GM19372 (cell line): ENCODE measurements at regions not wholly inside any gene's neighbourhood (a gene's known extent, or its start where the extent isn't known, plus 50 kb on each side); places are given as distances from the start of the nearest gene placed in this dataset.

Experiments
- ATAC-seq: cut with Tn5 transposase; IDR thresholded peaks from one replicate; pipeline ENCODE4 v1.9.1; 2021; ENCODE audit warnings: mild to moderate bottlenecking, low read depth, moderate library complexity; ENCODE audit not compliant: unreplicated experiment

DNA sequence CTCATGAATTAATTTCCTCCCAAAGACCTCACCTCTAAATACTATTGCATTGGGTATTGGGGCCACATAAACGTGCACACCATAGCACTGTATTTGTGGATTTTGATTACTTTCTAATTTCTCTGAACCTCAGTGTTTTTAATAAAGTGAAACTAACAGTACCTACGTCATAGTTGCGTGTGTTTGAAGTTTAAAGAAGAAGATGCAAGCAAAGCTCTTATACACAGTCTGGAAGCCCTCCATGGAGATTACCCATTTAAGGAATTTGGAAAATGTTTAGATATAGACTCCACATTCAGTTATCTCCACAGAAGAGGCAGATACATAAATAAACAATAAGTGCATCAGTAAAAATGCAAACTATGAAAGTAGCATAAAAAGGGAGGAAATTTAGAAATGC lies 581.1 kb upstream of the GBE1 start:
- ATAC-seq: no peak

DNA sequence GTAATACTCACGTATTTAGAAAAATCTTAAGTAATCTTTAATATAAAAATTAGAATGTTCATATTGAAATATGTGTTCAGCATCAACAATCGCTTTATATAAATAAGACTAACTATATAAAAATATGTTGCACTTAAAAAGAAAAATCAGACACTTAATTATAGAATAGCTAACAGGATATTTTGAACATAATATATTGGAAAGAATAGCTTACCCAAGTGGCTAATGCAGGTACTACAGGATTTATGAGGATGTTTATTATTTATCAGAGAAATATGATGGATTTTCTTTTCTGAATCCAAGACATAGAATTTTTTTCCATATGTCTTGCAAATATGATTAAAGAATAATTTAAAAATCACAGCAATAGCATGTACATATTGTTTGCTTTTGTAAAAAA lies 567.9 kb upstream of the GBE1 start:
- no peak for ATAC-seq

DNA sequence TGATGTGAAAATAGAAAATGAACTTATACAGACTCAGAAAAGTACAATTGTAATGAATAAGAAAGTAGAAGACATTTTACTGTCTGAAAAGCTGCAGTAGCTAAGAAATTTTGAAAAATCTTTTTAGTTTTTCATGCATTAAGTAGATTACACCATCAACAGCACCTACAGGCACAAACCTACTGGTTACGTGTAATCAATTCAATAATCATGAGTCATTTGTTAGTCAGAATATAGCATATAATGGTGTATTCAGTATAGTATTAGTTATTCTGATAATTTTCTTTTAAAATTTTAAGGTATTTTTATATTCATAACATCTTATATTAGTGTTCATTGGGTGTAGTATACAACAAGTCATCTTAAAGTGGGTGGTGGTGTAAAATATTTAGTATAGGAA lies 550.5 kb upstream of the GBE1 start:
- no peak for ATAC-seq

DNA sequence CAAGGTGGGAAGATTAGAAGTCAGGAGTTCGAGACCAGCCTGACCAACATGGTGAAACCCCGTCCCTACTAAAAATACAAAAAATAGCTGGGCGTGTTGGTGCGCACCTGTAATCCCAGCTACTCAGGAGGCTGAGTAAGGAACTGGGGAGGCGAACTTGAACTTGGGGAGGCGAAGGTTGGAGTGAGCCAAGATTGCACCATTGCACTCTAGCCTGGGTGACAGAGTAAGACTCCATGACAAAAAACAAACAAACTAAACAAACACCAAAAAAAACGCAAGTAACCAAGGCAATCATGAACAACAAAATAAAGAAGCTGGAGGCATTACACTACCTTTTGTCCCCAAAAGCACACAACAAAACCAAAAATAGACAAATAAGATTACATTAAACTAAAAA lies 547.3 kb upstream of the GBE1 start:
- no peak for ATAC-seq

DNA sequence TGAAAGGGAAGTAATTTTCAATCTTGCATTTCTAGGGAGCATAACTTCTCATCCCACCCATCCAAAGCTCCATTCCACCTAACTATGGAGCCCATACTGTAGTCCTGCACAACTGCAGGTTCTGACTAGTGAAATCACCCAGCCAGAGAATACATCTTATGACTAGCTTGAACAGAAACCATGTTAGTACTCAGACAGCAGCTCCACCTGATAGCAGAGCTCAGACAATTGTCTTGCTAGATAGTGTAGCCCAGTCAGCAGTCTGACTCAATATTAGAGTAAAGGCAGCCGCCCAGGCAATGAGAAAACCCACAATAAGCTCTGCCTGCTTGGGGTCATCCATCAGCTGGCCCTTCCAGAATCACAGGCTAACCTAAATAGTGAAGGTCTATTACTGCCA lies 544.7 kb upstream of the GBE1 start:
- no peak for ATAC-seq

DNA sequence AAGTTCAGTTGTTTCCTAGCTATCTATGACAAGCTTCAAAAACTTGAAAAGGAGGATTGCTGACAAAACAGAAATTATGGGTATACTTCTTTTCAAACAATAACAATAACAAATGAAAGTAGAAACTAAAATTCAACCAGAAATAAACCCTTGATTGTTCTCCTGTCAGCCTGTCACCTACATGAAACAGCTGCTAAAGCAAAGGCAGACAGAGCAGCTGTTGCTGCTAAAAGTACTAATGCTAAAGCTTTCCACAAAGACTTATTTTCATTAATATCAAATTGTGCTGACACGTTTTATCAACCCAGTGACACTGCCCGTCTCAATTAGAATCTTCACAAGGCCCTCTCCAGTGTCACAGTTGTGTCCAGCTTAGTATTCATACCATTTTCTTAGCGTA lies 533.2 kb upstream of the GBE1 start:
- ATAC-seq: no peak

DNA sequence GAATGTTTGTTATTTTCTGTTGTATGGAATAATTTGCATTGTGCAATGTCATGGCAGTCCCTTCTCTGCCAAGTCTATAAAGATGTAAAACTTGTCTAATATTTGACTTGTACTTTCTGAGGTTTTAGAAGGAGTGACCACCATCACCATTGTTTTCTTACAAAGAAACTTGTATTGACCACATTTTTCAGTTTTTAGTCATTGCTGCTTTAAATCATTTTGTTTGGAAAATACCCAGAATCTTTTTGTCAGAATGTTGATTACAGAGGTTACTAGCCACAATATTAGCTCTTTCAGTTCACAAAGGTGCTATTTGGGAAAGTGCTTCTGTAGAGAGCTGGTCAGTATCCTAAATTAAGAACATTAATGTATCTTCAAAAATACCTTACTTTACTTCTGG lies 532.4 kb upstream of the GBE1 start:
- peak; percentile 66 for ATAC-seq

DNA sequence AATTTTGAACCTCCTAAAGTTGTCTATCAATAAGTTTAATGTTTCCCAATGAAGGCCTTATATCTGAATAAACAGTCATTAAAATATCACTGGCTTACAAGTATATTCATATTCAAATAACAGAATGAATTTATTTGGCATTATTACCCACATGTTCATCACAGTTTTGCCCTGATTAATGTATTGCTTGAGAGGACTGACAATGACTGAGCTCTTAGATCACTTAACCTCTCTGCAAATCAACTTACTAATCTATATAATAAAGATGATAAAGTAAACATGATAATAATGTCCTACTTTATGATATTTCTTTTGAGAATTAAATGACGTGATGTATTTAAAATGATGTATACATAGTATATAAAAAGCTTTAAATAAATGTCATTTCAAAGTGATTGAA lies 532.0 kb upstream of the GBE1 start:
- no peak for ATAC-seq

DNA sequence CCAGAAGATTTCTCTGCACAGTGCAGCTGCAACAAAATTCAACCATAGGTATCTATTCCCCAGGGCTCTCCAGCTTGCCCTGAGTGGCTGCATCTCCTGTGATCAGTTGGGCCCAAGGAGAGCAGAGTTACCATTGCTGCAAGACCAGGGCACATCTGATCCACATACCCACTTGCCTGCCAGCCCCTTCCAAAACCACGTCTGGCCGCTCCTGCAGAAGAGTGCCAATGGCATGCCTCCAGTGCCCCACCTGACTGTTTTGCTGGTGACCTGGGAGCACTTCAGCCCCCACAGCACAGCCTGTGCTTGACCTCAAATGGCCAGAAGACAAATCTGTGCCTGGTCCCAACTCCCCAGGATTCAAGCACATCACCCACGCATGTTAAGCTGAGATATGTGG lies 526.1 kb upstream of the GBE1 start:
- no peak for ATAC-seq

DNA sequence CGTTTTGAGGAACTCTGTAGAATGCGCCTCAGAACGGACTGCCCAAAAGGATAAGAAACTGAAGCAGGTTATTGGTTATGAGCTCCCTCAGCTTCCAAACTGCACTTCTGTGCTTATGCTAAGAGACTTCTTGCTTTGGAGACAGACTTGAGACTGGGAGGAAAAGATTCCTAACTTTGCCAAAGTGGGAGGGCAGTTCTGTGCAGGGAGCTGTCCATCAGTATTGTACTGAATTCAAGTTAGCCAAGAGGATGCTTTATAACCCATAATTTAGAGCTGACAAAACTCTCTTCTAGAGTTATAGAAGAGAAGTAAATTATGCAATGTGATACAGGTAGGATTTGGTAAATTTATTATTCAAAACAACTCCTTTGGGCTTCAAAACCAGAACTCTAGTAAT lies 519.8 kb upstream of the GBE1 start:
- ATAC-seq: no peak

DNA sequence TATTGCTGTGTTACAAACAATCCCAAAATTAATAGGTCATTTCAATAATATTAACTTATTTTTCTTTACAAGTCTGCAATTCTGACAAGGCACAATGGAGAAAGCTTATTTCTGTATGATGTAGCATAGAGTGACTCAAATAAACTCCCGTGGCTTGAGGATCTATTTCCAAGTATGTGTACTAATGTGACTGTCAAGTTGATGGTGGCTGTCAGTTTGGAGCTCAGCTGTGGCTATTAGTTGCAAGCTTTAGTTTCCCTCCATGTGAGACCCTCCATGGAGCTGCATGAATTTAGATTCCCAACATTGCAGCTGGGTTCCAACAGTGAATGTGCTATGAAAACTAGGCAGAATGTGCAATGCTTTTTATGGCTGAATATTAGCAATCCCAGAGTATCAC lies 515.5 kb upstream of the GBE1 start:
- no peak for ATAC-seq

DNA sequence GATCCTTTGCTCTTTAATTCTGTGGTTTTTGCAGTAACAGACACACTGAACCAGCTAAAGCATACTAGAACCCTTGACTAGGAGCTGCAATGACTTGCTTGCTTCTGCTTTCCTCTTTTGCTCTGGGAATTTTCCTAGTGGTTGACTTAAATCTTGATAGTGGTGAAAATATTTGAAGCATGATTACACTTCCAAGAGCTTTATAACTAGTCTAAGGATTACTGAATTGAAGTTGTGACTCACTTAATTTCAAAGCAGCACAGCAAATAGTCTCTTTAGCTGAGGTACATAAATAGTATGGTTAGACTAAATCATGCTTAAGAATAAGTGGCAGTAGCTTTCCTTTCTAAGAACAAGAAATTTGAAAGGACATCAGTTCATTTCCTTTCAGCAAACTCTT lies 513.5 kb upstream of the GBE1 start:
- no peak for ATAC-seq

DNA sequence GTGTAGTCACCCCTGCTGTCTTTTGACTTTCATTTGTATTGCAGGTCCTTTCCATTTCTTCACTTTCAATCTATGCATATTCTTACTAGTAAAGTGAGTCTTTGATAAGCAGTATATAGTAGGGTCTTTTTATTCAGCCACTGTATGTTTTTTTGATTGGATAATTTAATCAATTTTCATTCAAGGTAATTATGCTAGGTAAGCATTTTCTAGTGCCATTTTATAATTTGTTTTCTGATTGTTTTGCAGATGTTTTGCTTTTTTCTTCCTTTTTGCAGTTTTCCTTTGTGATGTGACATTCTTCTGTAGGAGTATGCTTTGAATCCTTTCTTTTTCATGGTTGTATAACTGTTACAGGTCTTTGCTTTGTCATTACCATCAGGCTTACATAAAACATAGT lies 504.3 kb upstream of the GBE1 start:
- ATAC-seq: no peak

DNA sequence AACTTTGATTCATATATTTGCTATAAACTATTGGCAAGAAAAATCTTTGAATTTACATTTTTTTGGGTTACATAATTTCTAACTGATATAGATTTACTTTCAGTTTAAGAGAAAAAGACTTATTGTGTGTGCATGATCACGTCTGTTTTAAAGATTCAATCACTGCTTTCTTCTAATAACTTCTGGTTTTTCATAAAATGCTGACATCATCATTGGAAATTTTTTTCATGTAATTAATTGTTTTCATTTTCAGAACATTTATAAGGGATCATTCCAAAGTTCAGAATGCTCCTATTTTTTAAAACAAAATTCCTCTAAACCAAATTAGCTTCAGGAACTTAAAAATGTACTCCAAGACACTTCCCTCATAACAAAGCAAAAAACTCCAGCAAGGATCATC lies 500.7 kb upstream of the GBE1 start:
- no peak for ATAC-seq

DNA sequence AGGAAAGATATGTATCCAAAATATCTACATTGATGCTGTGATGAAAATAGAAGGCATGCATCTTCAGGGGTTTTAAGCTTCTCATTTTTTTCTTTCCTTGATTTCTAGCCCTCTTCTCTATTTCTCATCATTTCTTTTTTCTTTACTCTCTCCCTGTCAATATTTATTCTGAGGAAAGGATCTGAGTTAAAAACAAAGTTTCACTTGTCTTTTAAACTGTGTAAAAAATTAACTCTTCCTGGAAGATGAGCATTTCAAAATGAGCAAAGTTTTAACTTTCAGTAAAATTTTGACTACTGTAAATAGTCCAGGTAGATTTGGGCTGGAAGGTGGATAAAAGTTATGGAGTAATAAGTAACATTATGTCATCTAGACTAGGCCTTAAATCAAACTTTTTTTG lies 500.2 kb upstream of the GBE1 start:
- ATAC-seq: no peak

DNA sequence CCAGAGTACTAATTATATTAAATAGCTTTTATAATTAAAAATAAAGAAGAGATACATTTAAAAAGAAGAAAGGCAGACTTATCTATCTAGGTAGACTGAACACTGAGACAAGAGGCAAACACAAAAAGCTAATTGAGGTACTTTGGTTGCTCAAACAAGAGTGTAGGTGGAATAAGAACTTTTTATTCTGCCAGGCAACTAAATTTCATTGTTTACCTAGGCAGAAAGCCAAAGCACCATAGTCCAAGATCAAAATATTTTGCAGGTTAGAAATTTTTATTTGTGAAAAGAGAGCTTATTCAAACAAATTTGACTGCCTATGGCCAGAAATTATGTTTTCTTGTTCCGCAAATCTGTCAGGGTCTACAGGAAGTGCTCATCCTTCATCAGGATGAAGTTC lies 499.6 kb upstream of the GBE1 start:
- no peak for ATAC-seq

DNA sequence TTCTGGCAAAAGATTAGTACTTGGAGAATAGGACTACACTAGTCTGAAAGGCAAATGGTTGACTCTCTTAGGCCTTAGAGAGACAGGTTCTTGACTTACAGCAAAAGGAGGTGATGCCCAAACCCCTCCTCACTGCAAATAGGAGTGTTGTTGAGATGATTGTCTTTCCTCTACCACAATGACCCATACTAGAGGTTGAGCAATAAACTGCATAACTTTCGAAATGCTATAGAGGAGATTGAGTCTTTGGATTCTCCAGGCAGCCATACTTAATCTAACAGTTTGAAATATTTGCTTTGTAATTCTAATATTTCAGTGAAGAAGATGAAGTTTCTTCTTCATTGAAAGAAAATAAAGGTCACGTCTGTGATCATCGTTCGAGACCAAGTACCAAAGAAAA lies 498.5 kb upstream of the GBE1 start:
- ATAC-seq: no peak

DNA sequence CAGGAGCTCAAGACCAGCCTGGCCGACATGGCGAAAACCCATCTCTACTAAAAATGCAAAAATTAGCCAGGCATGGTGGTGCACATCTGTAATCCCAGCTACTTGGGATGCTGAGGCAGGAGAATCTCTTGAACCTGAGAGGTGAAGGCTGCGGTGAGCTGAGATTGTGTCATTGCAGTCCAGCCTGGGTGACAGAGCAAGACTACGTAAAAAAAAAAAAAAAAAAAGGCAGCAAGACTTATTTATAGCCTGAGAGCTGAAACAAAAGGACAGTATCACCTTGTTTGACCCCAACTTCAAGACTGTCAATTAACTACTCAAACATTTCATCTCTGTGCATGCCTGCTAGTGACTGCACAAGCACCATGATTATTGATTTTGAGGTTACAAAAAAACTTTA lies 478.9 kb upstream of the GBE1 start:
- no peak for ATAC-seq

DNA sequence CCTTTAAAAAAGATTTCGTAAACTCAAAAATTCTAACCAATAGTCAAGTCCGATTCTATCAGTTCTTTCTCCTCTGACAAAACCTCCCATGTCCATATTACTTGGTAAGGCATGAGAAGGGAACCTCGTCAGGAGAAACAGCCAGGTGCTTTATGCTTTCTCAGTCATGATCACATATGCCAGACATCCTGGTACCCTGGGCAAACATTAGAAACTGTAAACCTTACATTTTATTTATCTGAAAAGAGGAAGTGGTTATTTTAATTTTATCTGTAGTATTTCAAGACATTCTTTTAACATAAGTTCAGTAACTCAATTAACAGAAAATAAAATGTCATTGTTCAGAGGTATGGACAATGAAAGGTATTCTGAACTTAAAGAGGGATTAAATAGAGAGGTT lies 474.8 kb upstream of the GBE1 start:
- no peak for ATAC-seq

DNA sequence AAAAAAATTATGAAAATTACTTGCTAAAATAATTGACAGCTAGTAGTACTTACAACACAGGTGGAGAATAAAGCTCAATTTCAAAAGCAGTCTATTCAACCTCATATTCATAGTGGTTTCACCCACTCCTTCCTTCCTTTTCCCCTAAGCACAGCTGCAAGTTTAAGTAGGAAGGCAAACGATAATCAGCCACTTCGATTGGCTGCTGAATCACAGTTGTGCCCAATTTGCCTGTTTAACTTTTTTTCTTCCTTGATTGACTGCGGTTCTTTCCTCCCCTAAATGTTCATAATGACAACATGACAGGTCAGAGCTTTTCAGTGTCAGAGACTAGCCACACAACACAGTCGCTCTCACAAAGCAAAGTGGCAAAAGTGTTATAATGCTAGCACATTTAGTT lies 468.0 kb upstream of the GBE1 start:
- ATAC-seq: peak; percentile 77

DNA sequence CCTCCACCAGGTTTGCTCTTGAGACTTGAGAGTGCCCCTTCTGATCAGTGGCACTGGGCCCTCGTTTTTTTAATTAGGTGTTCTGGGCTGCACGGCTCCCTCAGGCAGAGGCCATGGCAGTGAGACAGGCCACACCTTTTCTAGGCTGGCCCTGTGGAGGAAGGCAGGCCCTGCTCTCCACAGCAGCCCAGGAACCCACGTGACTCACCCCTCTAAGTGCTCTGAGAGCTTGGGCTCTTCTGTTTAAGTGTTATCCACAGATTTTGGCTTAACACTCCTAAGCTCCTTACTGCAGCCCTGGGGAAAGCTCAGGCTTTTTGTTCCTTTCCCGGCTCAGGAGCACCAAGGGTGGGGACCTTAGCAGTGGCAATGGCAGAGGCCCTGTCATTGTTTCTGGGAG lies 463.2 kb upstream of the GBE1 start:
- ATAC-seq: no peak

DNA sequence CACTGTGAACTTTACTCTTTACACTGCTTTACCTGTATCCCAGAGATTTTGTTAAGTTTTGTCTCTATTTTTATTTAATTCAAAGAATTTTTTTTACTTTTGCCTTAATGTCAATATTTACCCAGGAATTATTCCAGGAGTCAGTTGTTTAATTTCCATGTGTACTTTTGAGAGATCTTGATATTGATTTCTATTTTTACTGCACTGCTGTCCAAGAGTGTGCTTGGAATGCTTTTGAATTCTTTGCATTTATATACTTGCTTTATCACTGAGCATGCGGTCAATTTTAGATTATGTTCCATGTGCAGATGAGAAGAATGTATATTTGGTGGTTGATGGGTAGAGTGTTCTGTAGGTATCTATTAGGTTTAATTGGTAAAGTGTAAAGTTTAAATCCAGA lies 461.0 kb upstream of the GBE1 start:
- no peak for ATAC-seq

DNA sequence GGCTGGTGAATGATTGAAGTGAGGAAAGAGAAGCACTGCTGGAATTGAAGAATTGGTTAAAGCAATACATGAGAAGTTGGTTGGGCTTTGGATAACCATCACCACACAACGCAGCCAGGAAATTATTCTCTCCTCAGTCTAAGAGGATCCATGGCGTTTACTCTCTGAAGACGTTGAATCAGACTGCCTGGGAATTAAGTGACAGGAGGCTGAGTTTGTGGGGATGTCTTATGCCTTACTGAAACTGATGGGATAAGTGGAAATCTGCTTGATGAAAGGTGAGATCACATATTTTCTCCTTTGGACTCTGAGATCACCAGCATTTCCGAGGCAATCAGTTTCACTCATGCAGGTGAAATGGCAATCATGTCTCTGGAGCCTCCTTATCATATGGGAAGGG lies 456.1 kb upstream of the GBE1 start:
- no peak for ATAC-seq
